HEK293 (cell line): ENCODE measurements at regions not wholly inside any gene's neighbourhood (a gene's known extent, or its start where the extent isn't known, plus 50 kb on each side); places are given as distances from the start of the nearest gene placed in this dataset.

ENCODE experiments used
- CTCF ChIA-PET: fragments of 350-600 bp; formaldehyde crosslinking; extraction: SDS; loops from one replicate; lab custom pipeline; 2021; ENCODE audit warnings: antibody characterized with exemption; lab: Yijun Ruan, JAX
- POLR2A ChIA-PET: fragments of 300-600 bp; formaldehyde crosslinking; extraction: SDS; loops from one replicate; lab custom pipeline; 2020; ENCODE audit warnings: antibody characterized with exemption, inconsistent platforms; lab: Yijun Ruan, JAX
- H3K27ac ChIP-seq: fragments of 200-500 bp; sonication (Bioruptor generic); 2 replicates; pipeline ENCODE4 v1.5.1; 2014; ENCODE audit warnings: low read depth, low read length, control low read depth, inconsistent platforms; ENCODE audit errors: extremely low read depth
- H3K36me3 ChIP-seq, 2 experiments: fragments of 200-500 bp in 1 of 2; sonication (Bioruptor generic) in 1 of 2; 1 replicate in 1 of 2; 2 replicates in 1 of 2; pipeline ENCODE4 v1.5.1; 2014 to 2017; ENCODE audit warnings: inconsistent platforms in 2 of 2, low read length in 2 of 2; ENCODE audit not compliant: control insufficient read depth in 2 of 2, insufficient read depth in 1 of 2
- H3K4me1 ChIP-seq: fragments of 200-500 bp; sonication (Bioruptor generic); 2 replicates; pipeline ENCODE4 v1.5.1; 2014; ENCODE audit warnings: mild to moderate bottlenecking, low read length, inconsistent platforms; ENCODE audit not compliant: control insufficient read depth, insufficient read depth
- H3K4me3 ChIP-seq: 2 replicates; pipeline ENCODE4 v1.5.1; 2011; ENCODE audit warnings: low read depth, mild to moderate bottlenecking, control low read depth, low read length, moderate library complexity
- H3K9me3 ChIP-seq: fragments of 200-500 bp; sonication (Bioruptor generic); 2 replicates; pipeline ENCODE4 v1.5.1; 2014; ENCODE audit warnings: low read depth, low read length, inconsistent platforms; ENCODE audit not compliant: control insufficient read depth, insufficient read depth
- BCL6B ChIP-seq: fragments of 450-650 bp; formaldehyde crosslinking; IDR thresholded peaks from 2 replicates; pipeline ENCODE4 v1.5.1; 2017; ENCODE audit warnings: missing biosample characterization, missing genetic modification characterization
- GLI2 ChIP-seq: fragments of 450-650 bp; formaldehyde crosslinking; IDR thresholded peaks from 2 replicates; pipeline ENCODE4; 2017; ENCODE audit warnings: missing biosample characterization, missing genetic modification characterization, low read depth, borderline replicate concordance
- KLF10 ChIP-seq: fragments of 450-650 bp; IDR thresholded peaks from 2 replicates; pipeline ENCODE4 v1.5.1; 2018; ENCODE audit warnings: missing biosample characterization, mild to moderate bottlenecking, missing genetic modification characterization
- MEIS1 ChIP-seq: sonication (generic); formaldehyde crosslinking; IDR thresholded peaks from 2 replicates; pipeline ENCODE4 v1.8.1; 2022; ENCODE audit warnings: missing genetic modification reagents, mild to moderate bottlenecking, borderline replicate concordance
- PRDM10 ChIP-seq: fragments of 450-650 bp; formaldehyde crosslinking; IDR thresholded peaks from 2 replicates; pipeline ENCODE4 v1.5.1; 2016; ENCODE audit warnings: missing biosample characterization, missing genetic modification characterization
- ZFHX2 ChIP-seq: fragments of 450-650 bp; formaldehyde crosslinking; conservative IDR thresholded peaks from 2 replicates; pipeline ENCODE4 v1.5.1; 2016; ENCODE audit warnings: missing biosample characterization, missing genetic modification characterization
- ZNF133 ChIP-seq: fragments of 450-650 bp; formaldehyde crosslinking; IDR thresholded peaks from 2 replicates; pipeline ENCODE4 v1.5.1; 2016; ENCODE audit warnings: missing biosample characterization, missing genetic modification characterization
- ZNF175 ChIP-seq: fragments of 450-650 bp; formaldehyde crosslinking; IDR thresholded peaks from 2 replicates; pipeline ENCODE4 v1.5.1; 2016; ENCODE audit warnings: missing biosample characterization, missing genetic modification characterization
- ZNF211 ChIP-seq: fragments of 450-650 bp; formaldehyde crosslinking; IDR thresholded peaks from 2 replicates; pipeline ENCODE4 v1.5.1; 2016; ENCODE audit warnings: low read depth, missing biosample characterization, missing genetic modification characterization
- ZNF221 ChIP-seq: fragments of 450-650 bp; formaldehyde crosslinking; IDR thresholded peaks from 2 replicates; pipeline ENCODE4 v1.5.1; 2017; ENCODE audit warnings: missing biosample characterization, missing genetic modification characterization, borderline replicate concordance
- ZNF404 ChIP-seq: fragments of 450-650 bp; formaldehyde crosslinking; IDR thresholded peaks from 2 replicates; pipeline ENCODE4 v1.5.1; 2017; ENCODE audit warnings: missing biosample characterization, missing genetic modification characterization
- ZNF426 ChIP-seq: fragments of 450-650 bp; formaldehyde crosslinking; IDR thresholded peaks from 2 replicates; pipeline ENCODE4 v1.5.1; 2017; ENCODE audit warnings: missing biosample characterization, missing genetic modification characterization, mild to moderate bottlenecking, inconsistent platforms, moderate library complexity
- ZNF518A ChIP-seq: fragments of 450-650 bp; formaldehyde crosslinking; conservative IDR thresholded peaks from 2 replicates; pipeline ENCODE4 v1.5.1; 2016; ENCODE audit warnings: low read depth, missing biosample characterization, missing genetic modification characterization
- ZNF544 ChIP-seq: fragments of 450-650 bp; formaldehyde crosslinking; IDR thresholded peaks from 2 replicates; pipeline ENCODE4 v1.5.0; 2017; ENCODE audit warnings: missing biosample characterization, missing genetic modification characterization
- ZNF548 ChIP-seq: fragments of 450-650 bp; formaldehyde crosslinking; IDR thresholded peaks from 2 replicates; pipeline ENCODE4 v1.5.1; 2016; ENCODE audit warnings: missing biosample characterization, missing genetic modification characterization
- ZNF596 ChIP-seq: fragments of 450-650 bp; IDR thresholded peaks from 2 replicates; pipeline ENCODE4 v1.5.0; 2018; ENCODE audit warnings: missing biosample characterization, mild to moderate bottlenecking, missing genetic modification characterization, moderate library complexity
- ZNF626 ChIP-seq: fragments of 450-650 bp; sonication (Bioruptor Pico); formaldehyde crosslinking; IDR thresholded peaks from 2 replicates; pipeline ENCODE4 v1.5.1; 2018; ENCODE audit warnings: missing biosample characterization, missing genetic modification characterization, inconsistent platforms
- ZNF654 ChIP-seq: fragments of 450-650 bp; formaldehyde crosslinking; IDR thresholded peaks from 2 replicates; pipeline ENCODE4 v1.5.1; 2016; ENCODE audit warnings: low read depth, missing biosample characterization, missing genetic modification characterization
- ZNF670 ChIP-seq: fragments of 450-650 bp; formaldehyde crosslinking; IDR thresholded peaks from 2 replicates; pipeline ENCODE4 v1.5.1; 2016; ENCODE audit warnings: missing biosample characterization, missing genetic modification characterization, low read depth
- ZNF677 ChIP-seq: fragments of 450-650 bp; IDR thresholded peaks from 2 replicates; pipeline ENCODE4 v1.5.0; 2018; ENCODE audit warnings: missing biosample characterization, mild to moderate bottlenecking, missing genetic modification characterization, moderate library complexity
- ZNF785 ChIP-seq: fragments of 450-650 bp; formaldehyde crosslinking; IDR thresholded peaks from 2 replicates; pipeline ENCODE4 v1.5.1; 2016; ENCODE audit warnings: missing biosample characterization, missing genetic modification characterization
- ZSCAN30 ChIP-seq: fragments of 450-650 bp; IDR thresholded peaks from 2 replicates; pipeline ENCODE4 v1.5.1; 2018; ENCODE audit warnings: missing biosample characterization, mild to moderate bottlenecking, missing genetic modification characterization, moderate library complexity
- ZSCAN5A ChIP-seq: fragments of 450-650 bp; formaldehyde crosslinking; IDR thresholded peaks from 2 replicates; pipeline ENCODE4 v1.5.1; 2016; ENCODE audit warnings: missing biosample characterization, missing genetic modification characterization

- ChIA-PET POLR2A (no interaction called here), CTCF (no interaction called here)
- TF ChIP-seq ZNF785 (tag by site-specific recombination): no peak
- TF ChIP-seq ZNF548 (tag by site-specific recombination): no peak
- TF ChIP-seq ZNF133 (tag by site-specific recombination): no peak
- TF ChIP-seq ZNF670 (tag by site-specific recombination): no peak
- TF ChIP-seq ZSCAN30 (tag by site-specific recombination): no peak
- no peak for TF ChIP-seq ZNF544 (tag by site-specific recombination)
- no peak for TF ChIP-seq ZNF404 (tag by site-specific recombination)
- TF ChIP-seq GLI2 (tag by site-specific recombination): no peak
- TF ChIP-seq ZNF426 (tag by site-specific recombination): no peak
- TF ChIP-seq ZNF221 (tag by site-specific recombination): no peak
- no peak for TF ChIP-seq ZNF677 (tag by site-specific recombination)
- no peak for TF ChIP-seq KLF10 (tag by site-specific recombination)
- Histone ChIP-seq H3K36me3 (no peaks in the 10 kb centered on the region), H3K4me1 (no peaks in the 10 kb centered on the region), H3K4me3 (no peak overlapping the region), H3K9me3 (no peaks in the 10 kb centered on the region), H3K27ac (no peak overlapping the region)
Measured at GRCh38 chr2:48902521-48902920, 147.0 kb upstream of the LHCGR start.

- ChIA-PET POLR2A (interaction anchor here (0.6 kb wide), 1 partner anchor 127 kb away, joined by 13 read pairs; no protein-coding TSS in a partner anchor), CTCF (no interaction called here)
Measured at GRCh38 chr2:48901416-48901815, 145.9 kb upstream of the LHCGR start.

More at GRCh38 chr2:48901416-48901815, 145.9 kb upstream of the LHCGR start:
- no peaks in the 10 kb centered on the region for H3K4me1 ChIP-seq
- no peak overlapping the region for H3K27ac ChIP-seq
- TF ChIP-seq ZFHX2 (tag by site-specific recombination): no peak
- no peak for TF ChIP-seq ZNF518A (tag by site-specific recombination)
- no peak for TF ChIP-seq BCL6B (tag by site-specific recombination)
- no peak for TF ChIP-seq MEIS1 (CRISPR knock-in tag)
- no peak for TF ChIP-seq ZSCAN5A (tag by site-specific recombination)
- no peak for TF ChIP-seq ZNF596
- TF ChIP-seq ZNF211 (tag by site-specific recombination): no peak
- TF ChIP-seq PRDM10 (tag by site-specific recombination): no peak
- TF ChIP-seq ZNF175 (tag by site-specific recombination): no peak
- no peak for TF ChIP-seq ZNF626
- no peak for TF ChIP-seq ZNF654 (tag by site-specific recombination)
- no peaks in the 10 kb centered on the region for H3K36me3 ChIP-seq
- no peak overlapping the region for H3K4me3 ChIP-seq
- no peaks in the 10 kb centered on the region for H3K9me3 ChIP-seq
